Psoas muscle (tissue), 7 donors: ENCODE measurements at regions not wholly inside any gene's neighbourhood (a gene's known extent, or its start where the extent isn't known, plus 50 kb on each side); places are given as distances from the start of the nearest gene placed in this dataset.

Experiments used
- ATAC-seq, 4 donors: fragments of 200-7000 bp; cut with Tn5 transposase; one replicate each; pipeline ENCODE4 v1.9.1; 2020; ENCODE audit warnings: moderate library complexity in 3 of 4, mild to moderate bottlenecking in 2 of 4
- DNase-seq, 2 donors: peaks; one replicate each; pipeline ENCODE4 v3.0.0-alpha.2; 2020
- H3K27ac ChIP-seq: fragments of 200-600 bp; one replicate; pipeline ENCODE4 v1.8.0; 2022
- H3K27me3 ChIP-seq, 3 donors: fragments of 200-600 bp in 1 of 3; one replicate each; pipeline versions ENCODE4 v1.6.1 to v1.8.0; 2013 to 2022; ENCODE audit warnings: low read length in 2 of 3, mild to moderate bottlenecking in 2 of 3, moderate library complexity in 1 of 3; ENCODE audit not compliant: insufficient read depth in 3 of 3
- H3K36me3 ChIP-seq, 2 donors: fragments of 200-600 bp in 1 of 2; one replicate each; pipeline versions ENCODE4 v1.6.1 to v1.8.0; 2013 to 2022; ENCODE audit warnings: low read depth in 1 of 2, mild to moderate bottlenecking in 1 of 2, moderate library complexity in 1 of 2; ENCODE audit not compliant: insufficient read depth in 1 of 2
- H3K4me1 ChIP-seq: fragments of 200-600 bp; one replicate; pipeline ENCODE4 v1.8.0; 2022
- H3K4me3 ChIP-seq: fragments of 200-600 bp; one replicate; pipeline ENCODE4 v1.8.0; 2022; ENCODE audit warnings: mild to moderate bottlenecking
- H3K9me3 ChIP-seq: fragments of 200-600 bp; one replicate; pipeline ENCODE4 v1.8.0; 2022
- CTCF ChIP-seq: fragments of 200-600 bp; IDR thresholded peaks from one replicate; pipeline ENCODE4 v1.8.0; 2022; ENCODE audit warnings: antibody characterized with exemption
- WGBS, 3 donors: extraction: QIAGEN DNeasy Blood & Tissue Kit; methylation state at CpG; one replicate each; pipeline versions ENCODE4 v1.1.6 to v1.1.7; 2013; 5-methylcytosine and 5-hydroxymethylcytosine counted together
- intact Hi-C, 2 donors: fragments of 100-400 bp; cut with DNase I; formaldehyde crosslinking; loops; one replicate each; pipeline versions ENCODE4 v1.11.0 to v1.14.2; 2022
- donor health status: healthy with polysubstance abuse.
- donor health status: DM: no; HTN: no; CAD: no; lungs with moderate emphysema.
- donor health status: Bipolar disorder and iron deficiency.
- donor health status: healthy.
- donor health status: DM: yes; HTN: yes; CAD: no.
- donor health status: DM: no; HTN: no; CAD: no.
- donor health status: DM: yes; HTN: yes; CAD: no.

GRCh38 chrX:127782904-127783303 is 269.3 kb downstream of the ACTRT1 start:
- no peak for ATAC-seq
- H3K27me3 ChIP-seq, result no peaks in the 10 kb centered on the region
- H3K4me1 ChIP-seq, result no peaks in the 10 kb centered on the region
- intact Hi-C loops, result no loop called here
- no peaks in the 10 kb centered on the region for H3K36me3 ChIP-seq
- no peak overlapping the region for H3K4me3 ChIP-seq
- WGBS, 3 donors, result 76 to 91% (median 88%) methylated on average over 2 of the region's 2 CpGs
- TF ChIP-seq CTCF, result no peak
- DNase-seq, result no peak
- H3K9me3 ChIP-seq, result no peaks in the 10 kb centered on the region
- H3K27ac ChIP-seq, result no peak overlapping the region

DNA sequence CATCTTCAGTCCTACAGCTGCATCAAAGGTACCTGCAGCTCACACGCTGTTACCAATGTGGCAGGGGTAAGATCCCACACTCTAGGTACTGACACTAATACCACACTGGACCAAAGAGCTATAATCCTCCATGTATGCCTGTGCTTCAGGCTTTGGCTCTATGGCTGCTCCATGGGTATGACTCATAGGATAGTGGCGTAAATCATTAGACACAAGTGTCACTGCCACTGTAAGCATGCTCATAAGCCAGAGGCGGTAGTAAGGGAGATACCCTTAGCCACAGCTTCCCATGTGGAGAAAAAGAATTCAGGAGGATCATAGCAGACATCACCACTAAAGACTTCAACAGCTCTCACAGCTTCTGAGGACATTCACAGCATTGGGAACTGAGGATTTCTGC is 287.5 kb downstream of the ACTRT1 start:
- Histone ChIP-seq H3K27me3 (no peaks in the 10 kb centered on the region), H3K4me3 (no peak overlapping the region), H3K36me3 (no peaks in the 10 kb centered on the region), H3K4me1 (no peaks in the 10 kb centered on the region), H3K9me3 (no peaks in the 10 kb centered on the region), H3K27ac (no peak overlapping the region)
- intact Hi-C loops, result no loop called here
- DNase-seq, result no peak
- no peak for ATAC-seq
- no peak for TF ChIP-seq CTCF
- WGBS, 3 donors, result 78 to 84% (median 80%) methylated on average over 3 of the region's 3 CpGs

- H3K27me3 ChIP-seq, result no peaks in the 10 kb centered on the region
- no peaks in the 10 kb centered on the region for H3K4me1 ChIP-seq
- intact Hi-C loops, result no loop called here
- H3K36me3 ChIP-seq, result no peaks in the 10 kb centered on the region
- no peak overlapping the region for H3K27ac ChIP-seq
- H3K4me3 ChIP-seq, result no peak overlapping the region
- ATAC-seq (no peak), DNase-seq (no peak)
- H3K9me3 ChIP-seq, result no peaks in the 10 kb centered on the region
- TF ChIP-seq CTCF, result no peak
These were observed 289.5 kb downstream of the ACTRT1 start for GRCh38 chrX:127762663-127763062.

DNA sequence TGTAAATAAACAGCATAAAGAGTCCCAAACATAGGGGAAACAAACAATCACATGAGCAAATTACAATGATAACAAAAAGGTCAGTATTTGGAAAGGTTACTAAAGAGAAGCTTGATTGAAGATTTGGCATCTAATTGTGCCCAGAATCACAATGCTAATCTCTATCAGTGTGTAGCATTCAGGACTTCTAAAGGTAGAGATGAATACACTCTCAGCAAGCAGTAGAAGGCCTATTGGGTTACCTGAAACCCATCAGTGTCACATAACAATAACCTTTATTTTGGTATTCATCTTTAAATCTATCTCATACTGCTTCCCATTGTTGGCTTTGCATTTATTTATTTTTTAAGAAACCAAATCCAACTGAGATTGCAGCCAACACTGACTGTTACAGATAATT is 319.5 kb downstream of the ACTRT1 start:
- H3K27me3 ChIP-seq, result no peaks in the 10 kb centered on the region
- intact Hi-C loops, result no loop called here
- no peak for ATAC-seq
- H3K4me3 ChIP-seq, result no peak overlapping the region
- no peaks in the 10 kb centered on the region for H3K9me3 ChIP-seq
- H3K4me1 ChIP-seq, result no peaks in the 10 kb centered on the region
- no peaks in the 10 kb centered on the region for H3K36me3 ChIP-seq
- TF ChIP-seq CTCF, result no peak
- DNase-seq, result no peak
- no peak overlapping the region for H3K27ac ChIP-seq

DNA sequence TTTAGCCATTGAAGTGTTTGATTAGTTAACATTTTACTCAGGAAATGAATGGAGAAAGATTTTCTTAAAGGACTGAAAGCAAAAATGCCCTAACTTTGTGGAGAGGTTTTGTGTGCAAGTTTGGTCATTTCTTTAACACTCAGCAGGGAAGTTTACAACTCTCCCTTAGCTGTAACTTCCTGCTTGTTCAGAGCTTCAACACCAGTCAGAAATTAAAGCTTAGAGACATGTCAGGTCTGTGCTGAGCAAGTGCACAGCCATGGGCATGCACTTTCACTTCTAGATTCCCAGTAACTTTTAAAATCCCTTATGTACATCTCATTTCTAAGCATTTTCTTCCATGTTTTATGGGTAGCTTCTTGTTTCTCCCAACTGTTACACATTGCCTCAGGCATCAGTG is 326.0 kb downstream of the ACTRT1 start:
- TF ChIP-seq CTCF, result no peak
- no peaks in the 10 kb centered on the region for H3K9me3 ChIP-seq
- DNase-seq, result no peak
- no peak for ATAC-seq
- no peaks in the 10 kb centered on the region for H3K4me1 ChIP-seq
- H3K36me3 ChIP-seq, result no peaks in the 10 kb centered on the region
- no peak overlapping the region for H3K27ac ChIP-seq
- intact Hi-C loops, result no loop called here
- H3K27me3 ChIP-seq, result no peaks in the 10 kb centered on the region
- H3K4me3 ChIP-seq, result no peak overlapping the region
